Epithelial cell of proximal tubule (primary cell): ENCODE measurements at regions not wholly inside any gene's neighbourhood (a gene's known extent, or its start where the extent isn't known, plus 50 kb on each side); places are given as distances from the start of the nearest gene placed in this dataset.

Experiments used
- DNase-seq: peaks from one replicate; pipeline ENCODE4 v3.0.0-alpha.2; 2011; ENCODE audit warnings: low read depth
- H3K4me3 ChIP-seq: 2 replicates; pipeline ENCODE4 v1.5.1; 2011; ENCODE audit warnings: low read depth, mild to moderate bottlenecking, low read length
- TF ChIP-seq, protein P1 (sequence below): conservative IDR thresholded peaks from 2 replicates; pipeline ENCODE4 v1.5.1; 2012; ENCODE audit warnings: low read depth, mild to moderate bottlenecking, low read length

GRCh38 chr7:34497153-34497777 is 160.8 kb upstream of the NPSR1 start:
- TF ChIP-seq, protein P1, sequence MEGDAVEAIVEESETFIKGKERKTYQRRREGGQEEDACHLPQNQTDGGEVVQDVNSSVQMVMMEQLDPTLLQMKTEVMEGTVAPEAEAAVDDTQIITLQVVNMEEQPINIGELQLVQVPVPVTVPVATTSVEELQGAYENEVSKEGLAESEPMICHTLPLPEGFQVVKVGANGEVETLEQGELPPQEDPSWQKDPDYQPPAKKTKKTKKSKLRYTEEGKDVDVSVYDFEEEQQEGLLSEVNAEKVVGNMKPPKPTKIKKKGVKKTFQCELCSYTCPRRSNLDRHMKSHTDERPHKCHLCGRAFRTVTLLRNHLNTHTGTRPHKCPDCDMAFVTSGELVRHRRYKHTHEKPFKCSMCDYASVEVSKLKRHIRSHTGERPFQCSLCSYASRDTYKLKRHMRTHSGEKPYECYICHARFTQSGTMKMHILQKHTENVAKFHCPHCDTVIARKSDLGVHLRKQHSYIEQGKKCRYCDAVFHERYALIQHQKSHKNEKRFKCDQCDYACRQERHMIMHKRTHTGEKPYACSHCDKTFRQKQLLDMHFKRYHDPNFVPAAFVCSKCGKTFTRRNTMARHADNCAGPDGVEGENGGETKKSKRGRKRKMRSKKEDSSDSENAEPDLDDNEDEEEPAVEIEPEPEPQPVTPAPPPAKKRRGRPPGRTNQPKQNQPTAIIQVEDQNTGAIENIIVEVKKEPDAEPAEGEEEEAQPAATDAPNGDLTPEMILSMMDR, result peak; percentile 34
- DNase-seq, result no peak

GRCh38 chr7:34501156-34501555 is 156.9 kb upstream of the NPSR1 start:
- TF ChIP-seq, protein P1, result no peak
- no peak overlapping the region for H3K4me3 ChIP-seq
- DNase-seq, result no peak

More at GRCh38 chr7:34497153-34497777, 160.8 kb upstream of the NPSR1 start:
- no peak overlapping the region for H3K4me3 ChIP-seq

DNA sequence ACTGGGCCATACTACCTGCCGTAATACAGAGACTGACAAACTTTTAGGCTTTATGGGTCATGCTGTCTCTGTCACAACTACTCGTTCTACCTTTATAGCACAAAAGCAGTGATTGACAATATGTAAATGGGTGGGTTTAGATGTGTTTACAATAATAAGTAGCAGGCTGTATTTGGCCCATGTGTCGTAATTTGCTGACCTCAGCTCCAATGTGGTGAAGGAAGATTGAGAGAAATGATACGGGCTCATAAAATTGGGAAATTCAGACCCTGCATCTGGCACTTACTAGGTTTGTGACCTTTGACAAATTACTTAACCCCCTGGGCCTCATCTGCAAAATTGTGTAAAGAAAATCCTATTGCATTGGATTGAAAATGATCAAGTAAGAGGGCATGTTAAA is 150.8 kb upstream of the NPSR1 start:
- TF ChIP-seq, protein P1, result no peak
- no peak overlapping the region for H3K4me3 ChIP-seq
- no peak for DNase-seq

- DNase-seq, result peak; percentile 20
- TF ChIP-seq, protein P1, result no peak
- H3K4me3 ChIP-seq, result no peak overlapping the region
These were observed 134.6 kb upstream of the NPSR1 start for GRCh38 chr7:34523226-34523918.

GRCh38 chr7:34530259-34530658 is 127.8 kb upstream of the NPSR1 start:
- DNase-seq, result no peak
- TF ChIP-seq, protein P1, result no peak
- no peak overlapping the region for H3K4me3 ChIP-seq

GRCh38 chr7:34539003-34539402 is 119.0 kb upstream of the NPSR1 start:
- no peak overlapping the region for H3K4me3 ChIP-seq
- TF ChIP-seq, protein P1, result no peak
- no peak for DNase-seq

GRCh38 chr7:34544621-34545020 is 113.4 kb upstream of the NPSR1 start:
- TF ChIP-seq, protein P1, result no peak
- H3K4me3 ChIP-seq, result no peak overlapping the region
- no peak for DNase-seq
